Liver (tissue), 3 donors: ENCODE measurements at regions not wholly inside any gene's neighbourhood (a gene's known extent, or its start where the extent isn't known, plus 50 kb on each side); places are given as distances from the start of the nearest gene placed in this dataset.

Experiments
- CTCF ChIP-seq: fragments of 150-350 bp; IDR thresholded peaks from 2 replicates; pipeline ENCODE4 v1.5.1; 2017; ENCODE audit warnings: improper control_type of control experiment, low read depth, low read length; ENCODE audit not compliant: missing input control
- MAX ChIP-seq: IDR thresholded peaks from 2 replicates; pipeline ENCODE4 v1.6.1; 2016; ENCODE audit warnings: antibody characterized with exemption
- RAD21 ChIP-seq, 2 donors: IDR thresholded peaks; 2 replicates each; pipeline ENCODE4 v1.6.1; 2016; ENCODE audit warnings: antibody characterized with exemption in 2 of 2, mild to moderate bottlenecking in 2 of 2
- REST ChIP-seq: IDR thresholded peaks from 2 replicates; pipeline ENCODE4 v1.6.1; 2016; ENCODE audit warnings: antibody characterized with exemption, mild to moderate bottlenecking
- YY1 ChIP-seq: IDR thresholded peaks from 2 replicates; pipeline ENCODE4 v1.6.1; 2016; ENCODE audit warnings: antibody characterized with exemption, mild to moderate bottlenecking
- ZBTB33 ChIP-seq: IDR thresholded peaks from 2 replicates; pipeline ENCODE4 v1.6.1; 2016; ENCODE audit warnings: antibody characterized with exemption
- donor health status: healthy.
- donor health status: healthy.

- TF ChIP-seq CTCF (no peak), RAD21 (IDR thresholded peaks at IDR 0.05) (no peak), ZBTB33 (no peak), YY1 (no peak), REST (no peak), MAX (no peak)
Observed at GRCh38 chr6:167472880-167473279, 148.0 kb downstream of the TTLL2 start.
